Mucosa of rectum (tissue), 2 donors: ENCODE measurements at regions not wholly inside any gene's neighbourhood (a gene's known extent, or its start where the extent isn't known, plus 50 kb on each side); places are given as distances from the start of the nearest gene placed in this dataset.
A peak's percentile ranks its signal among the peaks of the same experiment; 100 is the strongest.

Experiments
- H3K27ac ChIP-seq, 2 donors: one replicate each; pipeline ENCODE4 v1.7.0; 2013; ENCODE audit warnings: inconsistent platforms in 2 of 2, low read depth in 2 of 2, low read length in 2 of 2
- H3K27me3 ChIP-seq, 2 donors: one replicate each; pipeline ENCODE4 v1.7.0; 2013; ENCODE audit warnings: low read length in 2 of 2; ENCODE audit not compliant: control insufficient read depth in 2 of 2, insufficient read depth in 2 of 2
- H3K36me3 ChIP-seq, 2 donors: one replicate each; pipeline ENCODE4 v1.7.0; 2013; ENCODE audit warnings: low read length in 2 of 2; ENCODE audit not compliant: control insufficient read depth in 2 of 2, insufficient read depth in 2 of 2
- H3K4me1 ChIP-seq, 2 donors: one replicate each; pipeline ENCODE4 v1.7.0; 2013; ENCODE audit warnings: low read length in 2 of 2, mild to moderate bottlenecking in 1 of 2; ENCODE audit not compliant: control insufficient read depth in 2 of 2, insufficient read depth in 2 of 2
- H3K4me3 ChIP-seq, 2 donors: one replicate each; pipeline ENCODE4 v1.7.0; 2013; ENCODE audit warnings: low read length in 2 of 2
- H3K9ac ChIP-seq, 2 donors: one replicate each; pipeline ENCODE4 v1.7.0; 2013; ENCODE audit warnings: low read length in 2 of 2, low read depth in 1 of 2, mild to moderate bottlenecking in 1 of 2
- H3K9me3 ChIP-seq, 2 donors: one replicate each; pipeline ENCODE4 v1.7.0; 2013; ENCODE audit warnings: low read length in 2 of 2; ENCODE audit not compliant: control insufficient read depth in 2 of 2
- donor health status: healthy.
- donor health status: Normal muscosa, but diverticular disease.

- Histone ChIP-seq H3K9me3 (no peaks in the 10 kb centered on the region), H3K4me3 (no peak overlapping the region), H3K36me3 (no peaks in the 10 kb centered on the region), H3K27me3 (peaks cover 0 to 3% of the 10 kb centered on the region in 2 donors), H3K27ac (no peak overlapping the region), H3K4me1 (peaks cover 0 to 10% of the 10 kb centered on the region in 2 donors), H3K9ac (no peak overlapping the region)
Observed at GRCh38 chr6:3523271-3523670, 66.4 kb upstream of the SLC22A23 start.

- Histone ChIP-seq H3K27ac (no peak overlapping the region), H3K4me1 (peaks cover 0 to 15% of the 10 kb centered on the region in 2 donors), H3K27me3 (peaks cover 0 to 6% of the 10 kb centered on the region in 2 donors), H3K4me3 (no peak overlapping the region), H3K9me3 (no peaks in the 10 kb centered on the region), H3K9ac (no peak overlapping the region), H3K36me3 (no peaks in the 10 kb centered on the region)
Observed at GRCh38 chr6:3522561-3523260, 65.9 kb upstream of the SLC22A23 start.

- Histone ChIP-seq H3K4me3 (no peak overlapping the region), H3K27ac (no peak overlapping the region), H3K9ac (no peak overlapping the region), H3K9me3 (no peaks in the 10 kb centered on the region), H3K27me3 (peaks cover 0 to 2% of the 10 kb centered on the region in 2 donors), H3K36me3 (no peaks in the 10 kb centered on the region), H3K4me1 (peaks cover 0 to 15% of the 10 kb centered on the region in 2 donors)
Observed at GRCh38 chr6:3520281-3521230, 63.7 kb upstream of the SLC22A23 start.

- Histone ChIP-seq H3K27me3 (peaks cover 0 to 2% of the 10 kb centered on the region in 2 donors), H3K4me3 (no peak overlapping the region), H3K27ac (no peak overlapping the region), H3K4me1 (peaks cover 0 to 15% of the 10 kb centered on the region in 2 donors), H3K9ac (peak overlapping the region in 1 of 2 donors; percentile 11), H3K9me3 (no peaks in the 10 kb centered on the region), H3K36me3 (no peaks in the 10 kb centered on the region)
Observed at GRCh38 chr6:3518356-3519190, 61.7 kb upstream of the SLC22A23 start.

GRCh38 chr6:3517350-3517749, 60.5 kb upstream of the SLC22A23 start:
- H3K36me3 ChIP-seq: no peaks in the 10 kb centered on the region
- no peak overlapping the region for H3K9ac ChIP-seq
- no peaks in the 10 kb centered on the region for H3K9me3 ChIP-seq
- peaks cover 0 to 9% of the 10 kb centered on the region in 2 donors for H3K4me1 ChIP-seq
- peaks cover 0 to 2% of the 10 kb centered on the region in 2 donors for H3K27me3 ChIP-seq
- H3K4me3 ChIP-seq: no peak overlapping the region
- no peak overlapping the region for H3K27ac ChIP-seq

- H3K27me3 ChIP-seq: peaks cover 0 to 2% of the 10 kb centered on the region in 2 donors
- H3K4me1 ChIP-seq: peaks cover 4 to 12% of the 10 kb centered on the region in 2 donors
- no peak overlapping the region for H3K4me3 ChIP-seq
- H3K9ac ChIP-seq: no peak overlapping the region
- H3K9me3 ChIP-seq: no peaks in the 10 kb centered on the region
- H3K27ac ChIP-seq: no peak overlapping the region
- H3K36me3 ChIP-seq: no peaks in the 10 kb centered on the region
Observed at GRCh38 chr6:3516092-3516491, 59.2 kb upstream of the SLC22A23 start.

GRCh38 chr6:3515669-3516068, 58.8 kb upstream of the SLC22A23 start:
- no peak overlapping the region for H3K4me3 ChIP-seq
- H3K36me3 ChIP-seq: no peaks in the 10 kb centered on the region
- no peaks in the 10 kb centered on the region for H3K9me3 ChIP-seq
- no peak overlapping the region for H3K9ac ChIP-seq
- peaks cover 0 to 2% of the 10 kb centered on the region in 2 donors for H3K27me3 ChIP-seq
- H3K27ac ChIP-seq: no peak overlapping the region
- peaks cover 4 to 12% of the 10 kb centered on the region in 2 donors for H3K4me1 ChIP-seq

- H3K27ac ChIP-seq: no peak overlapping the region
- no peaks in the 10 kb centered on the region for H3K9me3 ChIP-seq
- H3K9ac ChIP-seq: no peak overlapping the region
- no peaks in the 10 kb centered on the region for H3K36me3 ChIP-seq
- H3K4me1 ChIP-seq: peaks cover 4 to 9% of the 10 kb centered on the region in 2 donors
- peaks cover 0 to 2% of the 10 kb centered on the region in 2 donors for H3K27me3 ChIP-seq
- no peak overlapping the region for H3K4me3 ChIP-seq
Observed at GRCh38 chr6:3513416-3513815, 56.6 kb upstream of the SLC22A23 start.

- peaks cover 4% of the 10 kb centered on the region in 2 donors for H3K4me1 ChIP-seq
- no peak overlapping the region for H3K27ac ChIP-seq
- H3K27me3 ChIP-seq: no peaks in the 10 kb centered on the region
- H3K9ac ChIP-seq: no peak overlapping the region
- H3K36me3 ChIP-seq: no peaks in the 10 kb centered on the region
- no peaks in the 10 kb centered on the region for H3K9me3 ChIP-seq
- H3K4me3 ChIP-seq: no peak overlapping the region
Observed at GRCh38 chr6:3512832-3513231, 56.0 kb upstream of the SLC22A23 start.
